ENCODE measurements at regions not wholly inside any gene's neighbourhood (a gene's known extent, or its start where the extent isn't known, plus 50 kb on each side); places are given as distances from the start of the nearest gene placed in this dataset.

DNA sequence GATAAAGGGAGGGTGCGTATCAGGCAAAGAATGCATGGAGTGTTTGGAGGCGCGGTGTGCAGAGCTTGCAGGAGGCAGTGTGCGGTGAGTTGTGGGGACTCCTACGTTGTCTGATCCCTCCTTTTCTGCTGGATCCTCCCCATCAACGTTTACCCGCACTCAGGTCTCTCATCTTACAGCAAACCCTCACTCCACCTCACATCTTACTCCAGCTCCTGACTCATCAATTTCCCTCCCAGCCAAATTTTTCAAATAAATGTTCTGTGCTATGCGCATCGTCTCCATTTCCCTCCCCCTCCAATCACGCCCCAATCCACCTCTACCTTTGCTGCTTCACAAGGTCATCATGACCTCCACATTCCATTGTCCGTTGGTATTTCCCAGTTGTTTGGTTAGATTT, 138.9 kb upstream of the KLF4 start:
- H3K27me3 ChIP-seq (ENCODE audit: control insufficient read depth in 5 of 5, insufficient read depth in 4 of 5, low read length in 5 of 5), result no peaks in the 10 kb centered on the region
- peaks cover 0 to 11% (median 6%) of the 10 kb centered on the region in 5 donors for H3K4me1 ChIP-seq (ENCODE audit: control insufficient read depth in 5 of 5, insufficient read depth in 5 of 5, low read length in 5 of 5)
- no peak overlapping the region for H3K9ac ChIP-seq (ENCODE audit: low read length in 5 of 5)
- H3K4me3 ChIP-seq (ENCODE audit: low read depth in 1 of 5, low read length in 5 of 5), result no peak overlapping the region
- H3K36me3 ChIP-seq (ENCODE audit: control insufficient read depth in 5 of 5, insufficient read depth in 5 of 5, low read length in 5 of 5), result no peaks in the 10 kb centered on the region
- H3K27ac ChIP-seq (ENCODE audit: low read depth, low read length), result no peak overlapping the region
- H3K9me3 ChIP-seq (ENCODE audit: control insufficient read depth in 5 of 5, low read length in 5 of 5), result no peaks in the 10 kb centered on the region

DNA sequence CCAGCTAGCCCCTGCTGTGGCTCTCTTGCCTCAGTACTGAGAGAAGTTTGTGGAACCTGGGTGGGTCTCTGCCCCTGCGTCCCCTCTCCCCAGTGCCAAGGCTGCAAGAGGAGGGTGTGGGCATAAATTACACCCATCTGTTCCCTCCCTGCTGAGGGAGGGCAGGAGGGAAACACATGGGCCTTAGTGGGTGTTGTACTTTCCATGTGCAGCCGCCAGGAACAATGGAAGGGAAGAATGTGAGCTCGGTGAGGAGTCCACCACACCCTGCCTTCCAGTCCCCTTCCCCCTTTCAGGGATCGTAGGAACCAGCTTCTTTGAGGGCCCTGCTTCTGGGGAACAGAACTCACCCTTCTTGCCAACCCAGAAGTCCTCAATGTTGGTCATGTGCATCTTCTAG, 138.2 kb upstream of the KLF4 start:
- H3K36me3 ChIP-seq (ENCODE audit: control insufficient read depth in 5 of 5, insufficient read depth in 5 of 5, low read length in 5 of 5), result no peaks in the 10 kb centered on the region
- H3K9ac ChIP-seq (ENCODE audit: low read length in 5 of 5), result no peak overlapping the region
- no peaks in the 10 kb centered on the region for H3K9me3 ChIP-seq (ENCODE audit: control insufficient read depth in 5 of 5, low read length in 5 of 5)
- no peak overlapping the region for H3K27ac ChIP-seq (ENCODE audit: low read depth, low read length)
- no peaks in the 10 kb centered on the region for H3K27me3 ChIP-seq (ENCODE audit: control insufficient read depth in 5 of 5, insufficient read depth in 4 of 5, low read length in 5 of 5)
- H3K4me1 ChIP-seq (ENCODE audit: control insufficient read depth in 5 of 5, insufficient read depth in 5 of 5, low read length in 5 of 5), result peaks cover 0 to 11% (median 6%) of the 10 kb centered on the region in 5 donors
- H3K4me3 ChIP-seq (ENCODE audit: low read depth in 1 of 5, low read length in 5 of 5), result no peak overlapping the region

DNA sequence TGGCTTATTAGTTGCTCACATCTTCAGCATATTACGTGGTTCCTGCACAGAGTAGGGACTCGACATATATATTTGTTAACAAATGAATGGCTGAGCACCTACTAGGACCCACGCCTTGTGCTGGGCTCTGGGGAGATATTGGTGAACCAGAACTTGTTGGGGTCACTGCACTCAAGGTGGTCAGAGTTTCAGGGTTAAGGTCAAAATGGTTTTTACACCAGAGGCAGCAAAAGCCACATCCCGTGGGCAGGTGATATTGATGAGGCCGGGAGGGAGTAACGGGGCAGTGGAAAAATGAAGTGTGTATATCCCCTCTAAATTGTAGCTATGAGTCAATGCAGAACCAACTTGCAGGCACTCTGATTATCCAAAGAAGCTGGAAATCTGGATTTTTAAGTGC, 136.5 kb upstream of the KLF4 start:
- Histone ChIP-seq H3K27ac (ENCODE audit: low read depth, low read length) (no peak overlapping the region), H3K4me3 (ENCODE audit: low read depth in 1 of 5, low read length in 5 of 5) (no peak overlapping the region), H3K36me3 (ENCODE audit: control insufficient read depth in 5 of 5, insufficient read depth in 5 of 5, low read length in 5 of 5) (no peaks in the 10 kb centered on the region), H3K9me3 (ENCODE audit: control insufficient read depth in 5 of 5, low read length in 5 of 5) (no peaks in the 10 kb centered on the region), H3K9ac (ENCODE audit: low read length in 5 of 5) (no peak overlapping the region), H3K27me3 (ENCODE audit: control insufficient read depth in 5 of 5, insufficient read depth in 4 of 5, low read length in 5 of 5) (no peaks in the 10 kb centered on the region), H3K4me1 (ENCODE audit: control insufficient read depth in 5 of 5, insufficient read depth in 5 of 5, low read length in 5 of 5) (peaks cover 0 to 6% (median 2%) of the 10 kb centered on the region in 5 donors)

DNA sequence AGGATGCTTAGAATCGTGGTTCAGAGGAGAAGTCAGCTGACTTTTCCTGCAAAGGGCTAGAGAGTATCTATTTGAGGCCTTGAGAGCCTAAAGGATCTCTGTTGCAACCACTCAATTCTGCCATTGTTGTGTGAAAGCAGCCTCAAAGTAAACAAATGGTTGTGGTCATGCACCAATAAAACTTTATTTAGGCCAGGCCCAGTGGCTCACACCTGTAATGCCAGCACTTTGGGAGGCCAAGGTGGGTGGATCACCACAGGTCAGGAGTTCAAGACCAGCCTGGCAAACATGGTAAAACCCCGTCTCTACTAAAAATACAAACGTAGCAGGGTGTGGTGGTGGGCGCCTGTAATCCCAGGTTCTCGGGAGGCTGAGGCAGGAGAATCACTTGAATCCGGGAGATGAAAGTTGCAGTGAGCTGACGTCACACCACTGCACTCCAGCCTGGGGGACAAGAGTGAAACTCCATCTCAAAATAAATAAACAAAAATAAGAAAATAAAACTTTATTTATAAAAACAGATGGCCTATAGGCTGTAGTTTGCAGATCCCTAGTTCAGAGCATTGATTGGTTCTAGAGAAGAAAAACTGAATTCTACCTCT, 135.9 kb upstream of the KLF4 start:
- Histone ChIP-seq H3K27me3 (ENCODE audit: control insufficient read depth in 5 of 5, insufficient read depth in 4 of 5, low read length in 5 of 5) (no peaks in the 10 kb centered on the region), H3K27ac (ENCODE audit: low read depth, low read length) (no peak overlapping the region), H3K4me3 (ENCODE audit: low read depth in 1 of 5, low read length in 5 of 5) (no peak overlapping the region), H3K4me1 (ENCODE audit: control insufficient read depth in 5 of 5, insufficient read depth in 5 of 5, low read length in 5 of 5) (peaks cover 0 to 7% (median 4%) of the 10 kb centered on the region in 5 donors), H3K9me3 (ENCODE audit: control insufficient read depth in 5 of 5, low read length in 5 of 5) (no peaks in the 10 kb centered on the region), H3K36me3 (ENCODE audit: control insufficient read depth in 5 of 5, insufficient read depth in 5 of 5, low read length in 5 of 5) (no peaks in the 10 kb centered on the region), H3K9ac (ENCODE audit: low read length in 5 of 5) (no peak overlapping the region)

DNA sequence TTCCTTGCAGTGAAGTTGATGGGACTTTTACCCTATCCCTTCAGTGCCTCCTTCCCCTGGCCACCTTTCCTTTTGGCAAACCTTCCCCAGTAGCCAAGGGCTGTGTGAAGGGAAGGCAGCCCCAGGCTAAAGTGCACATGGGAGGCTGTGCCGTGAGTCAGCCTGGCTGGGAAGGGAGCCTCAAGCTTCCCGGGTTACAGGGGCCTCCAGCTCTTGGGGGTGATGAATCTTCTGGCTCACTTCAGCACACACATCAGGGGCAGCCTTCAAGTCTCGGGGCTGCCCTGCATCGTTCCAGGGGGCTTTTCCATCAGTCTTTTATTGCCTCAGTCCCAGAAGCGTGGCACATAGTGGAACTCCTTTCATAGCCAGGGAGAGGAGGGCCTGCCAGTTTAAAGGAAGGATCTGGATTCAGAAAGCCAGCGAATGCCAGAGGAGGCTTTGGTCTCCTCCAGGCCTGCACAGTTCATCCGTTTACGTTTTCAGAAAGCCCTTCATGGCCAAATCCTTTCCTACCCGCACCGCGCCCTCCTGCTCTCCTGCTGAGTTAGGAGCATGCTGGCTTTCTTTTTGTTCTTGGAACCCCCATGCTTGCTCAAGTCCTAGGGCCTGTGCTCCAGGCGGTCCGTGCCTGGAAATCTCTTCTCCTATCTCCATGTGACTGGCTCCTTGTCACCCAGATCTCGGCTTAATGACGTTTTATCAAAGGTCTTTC, 134.8 kb upstream of the KLF4 start:
- H3K9me3 ChIP-seq (ENCODE audit: control insufficient read depth in 5 of 5, low read length in 5 of 5), result no peaks in the 10 kb centered on the region
- no peak overlapping the region for H3K4me3 ChIP-seq (ENCODE audit: low read depth in 1 of 5, low read length in 5 of 5)
- no peak overlapping the region for H3K27ac ChIP-seq (ENCODE audit: low read depth, low read length)
- no peaks in the 10 kb centered on the region for H3K27me3 ChIP-seq (ENCODE audit: control insufficient read depth in 5 of 5, insufficient read depth in 4 of 5, low read length in 5 of 5)
- H3K9ac ChIP-seq (ENCODE audit: low read length in 5 of 5), result no peak overlapping the region
- no peaks in the 10 kb centered on the region for H3K36me3 ChIP-seq (ENCODE audit: control insufficient read depth in 5 of 5, insufficient read depth in 5 of 5, low read length in 5 of 5)
- peaks cover 0 to 7% (median 4%) of the 10 kb centered on the region in 5 donors for H3K4me1 ChIP-seq (ENCODE audit: control insufficient read depth in 5 of 5, insufficient read depth in 5 of 5, low read length in 5 of 5)

DNA sequence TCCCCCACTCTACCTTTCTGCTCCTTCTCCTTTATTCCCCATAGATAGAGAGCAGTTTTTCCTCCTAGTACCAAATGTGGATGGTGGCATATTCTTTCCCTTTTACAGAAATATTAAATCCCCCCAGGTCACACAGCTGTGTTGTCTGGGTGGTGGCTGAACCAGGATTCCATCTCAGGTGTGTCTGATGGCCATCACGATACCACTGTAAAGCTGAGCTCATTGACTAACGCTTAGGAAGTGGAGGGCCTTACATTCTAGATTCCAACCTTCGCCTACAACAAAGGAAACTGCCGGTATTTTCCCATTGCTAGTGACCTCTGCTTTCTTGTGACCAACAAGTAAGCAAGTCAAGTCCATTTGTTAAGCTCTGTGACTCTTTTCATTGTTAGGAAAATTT, 131.9 kb upstream of the KLF4 start:
- no peak overlapping the region for H3K4me3 ChIP-seq (ENCODE audit: low read depth in 1 of 5, low read length in 5 of 5)
- no peaks in the 10 kb centered on the region for H3K9me3 ChIP-seq (ENCODE audit: control insufficient read depth in 5 of 5, low read length in 5 of 5)
- H3K9ac ChIP-seq (ENCODE audit: low read length in 5 of 5), result no peak overlapping the region
- H3K27ac ChIP-seq (ENCODE audit: low read depth, low read length), result no peak overlapping the region
- no peaks in the 10 kb centered on the region for H3K36me3 ChIP-seq (ENCODE audit: control insufficient read depth in 5 of 5, insufficient read depth in 5 of 5, low read length in 5 of 5)
- H3K4me1 ChIP-seq (ENCODE audit: control insufficient read depth in 5 of 5, insufficient read depth in 5 of 5, low read length in 5 of 5), result peaks cover 0 to 7% (median 4%) of the 10 kb centered on the region in 5 donors
- H3K27me3 ChIP-seq (ENCODE audit: control insufficient read depth in 5 of 5, insufficient read depth in 4 of 5, low read length in 5 of 5), result no peaks in the 10 kb centered on the region

DNA sequence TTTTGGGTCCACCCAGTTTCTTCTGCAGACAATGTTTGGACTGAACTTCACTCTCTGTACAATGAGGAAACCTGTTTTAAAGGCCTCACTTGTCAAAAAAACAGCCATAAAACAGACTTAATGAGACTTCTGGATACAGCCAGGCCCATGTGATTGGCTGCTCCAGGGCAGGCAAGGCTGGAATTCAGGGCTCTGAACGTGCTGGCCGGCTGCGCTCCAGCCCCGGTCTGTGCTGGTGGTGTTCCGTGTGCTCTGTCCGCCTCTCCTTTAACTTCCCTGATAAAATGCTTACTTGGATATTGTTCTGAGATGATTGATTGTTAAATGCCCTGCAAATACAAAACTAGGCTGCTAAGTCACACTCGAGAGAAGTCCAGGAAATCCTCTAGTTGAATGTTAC, 131.2 kb upstream of the KLF4 start:
- H3K4me1 ChIP-seq (ENCODE audit: control insufficient read depth in 5 of 5, insufficient read depth in 5 of 5, low read length in 5 of 5), result peaks cover under 1 to 7% (median 4%) of the 10 kb centered on the region in 5 donors
- no peaks in the 10 kb centered on the region for H3K9me3 ChIP-seq (ENCODE audit: control insufficient read depth in 5 of 5, low read length in 5 of 5)
- H3K27ac ChIP-seq (ENCODE audit: low read depth, low read length), result no peak overlapping the region
- no peaks in the 10 kb centered on the region for H3K36me3 ChIP-seq (ENCODE audit: control insufficient read depth in 5 of 5, insufficient read depth in 5 of 5, low read length in 5 of 5)
- H3K4me3 ChIP-seq (ENCODE audit: low read depth in 1 of 5, low read length in 5 of 5), result no peak overlapping the region
- H3K27me3 ChIP-seq (ENCODE audit: control insufficient read depth in 5 of 5, insufficient read depth in 4 of 5, low read length in 5 of 5), result no peaks in the 10 kb centered on the region
- no peak overlapping the region for H3K9ac ChIP-seq (ENCODE audit: low read length in 5 of 5)

DNA sequence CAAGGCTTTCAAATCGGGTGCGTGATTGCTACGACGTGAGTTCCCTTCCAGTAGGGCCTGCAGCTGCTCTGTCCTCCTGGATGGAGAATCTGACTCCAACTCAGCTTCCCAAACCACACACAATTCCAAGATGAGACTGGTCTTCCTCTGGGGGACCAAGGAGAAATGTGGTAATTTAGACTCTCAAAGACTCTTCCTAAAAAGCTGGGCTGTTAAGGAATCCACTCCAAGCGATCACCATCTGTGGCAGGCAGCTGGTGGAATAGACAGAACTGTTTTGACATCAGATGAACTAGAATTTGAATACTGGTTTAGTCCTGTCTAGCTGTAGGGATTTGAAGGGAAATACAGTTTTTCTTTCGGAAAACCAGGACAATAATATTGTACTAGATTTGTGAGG, 130.7 kb upstream of the KLF4 start:
- Histone ChIP-seq H3K9me3 (ENCODE audit: control insufficient read depth in 5 of 5, low read length in 5 of 5) (no peaks in the 10 kb centered on the region), H3K36me3 (ENCODE audit: control insufficient read depth in 5 of 5, insufficient read depth in 5 of 5, low read length in 5 of 5) (no peaks in the 10 kb centered on the region), H3K27me3 (ENCODE audit: control insufficient read depth in 5 of 5, insufficient read depth in 4 of 5, low read length in 5 of 5) (no peaks in the 10 kb centered on the region), H3K9ac (ENCODE audit: low read length in 5 of 5) (no peak overlapping the region), H3K4me3 (ENCODE audit: low read depth in 1 of 5, low read length in 5 of 5) (no peak overlapping the region), H3K4me1 (ENCODE audit: control insufficient read depth in 5 of 5, insufficient read depth in 5 of 5, low read length in 5 of 5) (peaks cover 2 to 11% (median 4%) of the 10 kb centered on the region in 5 donors), H3K27ac (ENCODE audit: low read depth, low read length) (no peak overlapping the region)

DNA sequence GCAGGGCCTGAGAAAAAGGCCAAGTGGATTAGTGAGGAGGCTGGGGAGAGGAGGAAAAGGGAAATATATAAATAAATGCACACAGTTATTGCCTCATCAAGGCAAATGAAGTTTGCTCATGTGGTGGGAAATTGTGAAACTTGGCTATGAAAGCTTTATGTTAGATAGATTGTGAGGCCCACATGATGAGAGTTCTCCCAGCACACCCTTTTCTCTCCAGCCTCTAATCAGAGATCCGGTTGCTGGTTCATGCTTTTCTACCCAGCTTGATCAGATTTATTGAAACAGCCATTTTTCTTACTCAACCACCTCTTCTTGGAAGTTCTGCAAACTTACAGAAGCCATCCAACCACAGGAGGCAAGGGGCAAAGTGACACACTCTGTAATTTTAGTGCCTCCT, 125.8 kb upstream of the KLF4 start:
- Histone ChIP-seq H3K4me1 (ENCODE audit: control insufficient read depth in 5 of 5, insufficient read depth in 5 of 5, low read length in 5 of 5) (peaks cover 3 to 20% (median 13%) of the 10 kb centered on the region in 5 donors), H3K36me3 (ENCODE audit: control insufficient read depth in 5 of 5, insufficient read depth in 5 of 5, low read length in 5 of 5) (no peaks in the 10 kb centered on the region), H3K27me3 (ENCODE audit: control insufficient read depth in 5 of 5, insufficient read depth in 4 of 5, low read length in 5 of 5) (no peaks in the 10 kb centered on the region), H3K4me3 (ENCODE audit: low read depth in 1 of 5, low read length in 5 of 5) (no peak overlapping the region), H3K9ac (ENCODE audit: low read length in 5 of 5) (no peak overlapping the region), H3K9me3 (ENCODE audit: control insufficient read depth in 5 of 5, low read length in 5 of 5) (no peaks in the 10 kb centered on the region), H3K27ac (ENCODE audit: low read depth, low read length) (no peak overlapping the region)

DNA sequence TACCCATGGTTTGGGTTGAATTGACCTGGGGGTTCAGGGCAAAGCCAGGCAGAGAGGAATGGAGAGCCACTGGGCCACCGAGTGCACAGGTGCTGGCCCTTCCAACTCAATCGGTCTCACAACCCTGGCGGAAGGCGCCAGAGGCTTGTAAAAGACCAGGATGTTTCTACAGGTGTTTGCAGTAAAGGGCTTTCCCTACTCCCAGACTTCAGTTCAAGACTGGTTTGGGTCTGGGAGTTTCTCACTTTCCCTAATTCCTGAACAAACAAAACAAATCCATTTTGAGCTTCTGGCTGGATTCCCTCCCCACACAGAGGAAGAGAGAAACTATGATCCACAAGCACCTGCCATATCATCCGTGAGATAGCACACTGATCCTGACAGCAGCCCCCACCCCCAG, 125.2 kb upstream of the KLF4 start:
- no peaks in the 10 kb centered on the region for H3K36me3 ChIP-seq (ENCODE audit: control insufficient read depth in 5 of 5, insufficient read depth in 5 of 5, low read length in 5 of 5)
- H3K9me3 ChIP-seq (ENCODE audit: control insufficient read depth in 5 of 5, low read length in 5 of 5), result no peaks in the 10 kb centered on the region
- H3K9ac ChIP-seq (ENCODE audit: low read length in 5 of 5), result no peak overlapping the region
- no peak overlapping the region for H3K27ac ChIP-seq (ENCODE audit: low read depth, low read length)
- peaks cover 3 to 20% (median 13%) of the 10 kb centered on the region in 5 donors for H3K4me1 ChIP-seq (ENCODE audit: control insufficient read depth in 5 of 5, insufficient read depth in 5 of 5, low read length in 5 of 5)
- H3K27me3 ChIP-seq (ENCODE audit: control insufficient read depth in 5 of 5, insufficient read depth in 4 of 5, low read length in 5 of 5), result no peaks in the 10 kb centered on the region
- H3K4me3 ChIP-seq (ENCODE audit: low read depth in 1 of 5, low read length in 5 of 5), result no peak overlapping the region

Measured in subcutaneous abdominal adipose tissue (tissue), 5 donors.